Kidney capillary endothelial cell (primary cell): ENCODE measurements at regions not wholly inside any gene's neighbourhood (a gene's known extent, or its start where the extent isn't known, plus 50 kb on each side); places are given as distances from the start of the nearest gene placed in this dataset.
"Not testable (repeated sequence)": the region's sequence is repeated elsewhere in the genome, so short reads cannot be mapped to it uniquely, and the experiment has no call there.

ENCODE experiments used
- DNase-seq: peaks from one replicate; pipeline ENCODE4 v3.0.0-alpha.2; 2018; ENCODE audit warnings: low spot score

DNA sequence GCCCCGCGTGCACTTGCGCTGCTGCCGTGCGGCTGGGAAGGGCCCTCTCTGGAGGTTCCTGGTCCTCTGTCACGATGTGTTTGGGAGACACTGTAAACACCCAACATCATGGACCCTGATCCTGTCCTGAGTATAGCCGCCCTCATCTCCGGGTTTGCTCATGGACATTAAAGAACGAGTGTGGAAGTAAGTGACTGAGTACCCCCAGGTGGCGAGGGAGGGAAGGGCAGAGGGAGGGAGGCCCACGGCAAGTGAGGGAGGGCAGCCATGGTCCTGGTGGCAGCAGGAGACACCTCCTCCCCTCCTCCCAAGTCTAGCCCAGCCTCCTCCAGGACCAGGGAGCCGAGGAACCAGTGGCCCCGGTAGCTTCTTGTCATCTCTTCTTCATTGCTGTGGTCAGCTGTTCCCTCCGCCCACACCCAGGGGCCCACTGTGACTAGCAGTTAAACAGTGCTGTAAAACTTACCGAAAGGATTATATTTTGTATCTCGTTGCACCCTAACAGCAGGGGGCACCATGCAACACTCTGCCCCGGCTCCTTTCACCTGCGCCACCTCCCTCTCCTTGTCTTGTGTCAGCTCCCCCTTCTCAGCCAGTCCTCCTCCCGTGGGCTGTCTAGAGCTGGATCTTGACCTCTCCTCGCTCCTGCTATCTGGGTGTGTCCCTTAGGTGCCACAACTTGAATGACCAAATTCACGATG is 566.5 kb upstream of the B3GAT1 start:
- DNase-seq, result no peak

GRCh38 chr11:134976551-134976950 is 564.5 kb upstream of the B3GAT1 start:
- DNase-seq, result no peak

DNA sequence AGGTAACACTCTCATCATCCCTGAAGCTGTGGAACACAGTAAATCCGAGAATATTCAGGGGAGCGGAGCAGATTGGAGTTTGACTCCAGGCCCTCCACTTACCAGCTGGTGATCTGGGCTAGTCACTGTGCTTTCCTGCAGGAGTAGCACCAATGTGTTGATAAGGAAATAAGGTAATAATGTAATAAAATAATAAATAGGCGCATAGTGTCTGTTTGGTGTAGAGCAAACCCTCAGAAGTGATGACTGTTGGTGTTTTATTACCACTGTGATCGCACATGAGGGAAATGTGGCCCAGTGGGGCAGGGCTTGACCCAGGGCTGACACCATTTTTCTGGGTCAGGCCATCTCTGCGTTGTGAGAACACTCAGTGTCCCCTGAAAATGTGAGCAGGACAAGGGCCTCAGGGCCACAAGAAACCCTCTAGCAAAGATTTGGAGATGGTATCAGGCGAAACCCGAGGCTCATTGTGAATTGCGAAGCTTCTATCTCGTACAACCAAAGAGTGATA is 563.9 kb upstream of the B3GAT1 start:
- DNase-seq, result no peak

- no peak for DNase-seq
These were observed 561.8 kb upstream of the B3GAT1 start for GRCh38 chr11:134973801-134974200.

- no peak for DNase-seq
These were observed 559.3 kb upstream of the B3GAT1 start for GRCh38 chr11:134971381-134971780.

DNA sequence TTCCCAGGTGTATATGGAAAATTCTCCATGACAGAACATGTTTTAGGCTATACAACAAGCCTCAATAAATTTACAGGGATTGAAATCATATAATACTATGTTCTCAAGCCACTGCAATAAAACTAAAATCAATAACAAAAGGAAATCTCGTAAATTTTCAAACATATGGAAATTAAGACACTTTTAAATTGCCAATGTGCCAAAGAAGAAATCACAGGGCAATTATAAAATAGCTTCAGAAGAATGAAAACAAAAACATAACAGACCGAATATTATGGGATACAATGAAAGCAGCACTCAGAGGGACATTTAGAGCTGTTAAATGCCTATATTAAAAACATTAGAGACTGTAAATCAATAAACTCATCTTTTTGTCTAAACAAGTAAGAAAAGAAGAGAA is 555.7 kb upstream of the B3GAT1 start:
- DNase-seq, result no peak

GRCh38 chr11:134961386-134961785 is 549.3 kb upstream of the B3GAT1 start:
- DNase-seq, result not testable (repeated sequence)

- DNase-seq, result no peak
These were observed 546.8 kb upstream of the B3GAT1 start for GRCh38 chr11:134958870-134959269.

DNA sequence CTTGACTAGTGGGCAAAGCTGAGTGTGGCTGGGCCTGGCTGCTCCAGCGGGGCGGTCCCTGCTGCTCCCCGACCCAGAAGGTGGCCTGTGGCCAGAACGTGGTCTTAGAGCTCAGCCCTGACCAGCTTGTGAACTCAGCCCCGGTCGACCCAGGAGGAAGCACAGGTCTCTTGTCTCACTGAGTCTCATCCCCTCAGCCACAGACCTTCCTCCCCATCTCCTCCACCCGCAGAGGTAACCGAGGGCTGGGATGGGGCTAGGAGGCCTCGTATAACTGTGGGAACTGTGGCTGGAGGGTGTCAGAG is 546.2 kb upstream of the B3GAT1 start:
- DNase-seq, result no peak

- no peak for DNase-seq
These were observed 545.7 kb upstream of the B3GAT1 start for GRCh38 chr11:134957540-134958335.

GRCh38 chr11:134956450-134957210 is 544.6 kb upstream of the B3GAT1 start:
- DNase-seq, result no peak

DNA sequence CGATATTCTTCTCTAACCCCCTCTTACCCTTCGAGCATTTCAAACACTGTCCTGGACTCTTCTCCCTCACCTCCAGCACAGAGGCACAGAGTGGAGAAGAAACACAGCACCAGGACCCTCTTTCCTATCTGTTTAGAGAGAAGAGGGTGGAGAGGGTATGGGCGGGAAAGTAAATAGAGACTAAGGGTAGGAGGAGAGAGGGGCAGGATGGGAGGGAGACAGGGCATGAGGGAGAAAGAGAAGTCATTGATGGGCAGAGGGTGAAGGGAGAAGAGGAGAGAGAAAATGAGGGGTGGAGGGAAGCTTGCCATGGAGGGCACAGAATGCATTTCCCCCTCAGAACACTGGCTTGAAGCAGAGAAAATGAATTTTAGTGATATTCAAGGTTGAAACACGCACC is 543.9 kb upstream of the B3GAT1 start:
- not testable (repeated sequence) for DNase-seq

DNA sequence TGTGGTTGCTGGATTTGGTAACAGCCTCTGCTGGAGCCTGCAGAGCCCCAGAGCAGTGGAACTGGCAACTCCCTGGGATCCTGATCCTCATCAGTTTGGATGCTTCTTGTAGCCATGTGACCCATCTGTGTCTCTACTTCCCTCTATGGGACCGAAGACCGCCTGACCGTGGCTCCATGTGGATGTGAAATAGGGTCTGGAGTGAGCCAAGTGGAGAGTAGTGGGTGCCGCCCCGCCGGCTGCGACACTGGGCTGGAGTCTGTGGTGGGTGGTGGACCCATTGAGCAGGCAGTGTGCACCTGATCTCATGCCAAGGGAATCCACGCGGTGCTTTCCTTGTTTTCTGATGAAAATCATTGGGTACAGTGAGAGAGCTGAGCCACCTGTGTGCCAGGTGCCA is 543.2 kb upstream of the B3GAT1 start:
- DNase-seq, result no peak

GRCh38 chr11:134954456-134954855 is 542.4 kb upstream of the B3GAT1 start:
- DNase-seq, result not testable (repeated sequence)

DNA sequence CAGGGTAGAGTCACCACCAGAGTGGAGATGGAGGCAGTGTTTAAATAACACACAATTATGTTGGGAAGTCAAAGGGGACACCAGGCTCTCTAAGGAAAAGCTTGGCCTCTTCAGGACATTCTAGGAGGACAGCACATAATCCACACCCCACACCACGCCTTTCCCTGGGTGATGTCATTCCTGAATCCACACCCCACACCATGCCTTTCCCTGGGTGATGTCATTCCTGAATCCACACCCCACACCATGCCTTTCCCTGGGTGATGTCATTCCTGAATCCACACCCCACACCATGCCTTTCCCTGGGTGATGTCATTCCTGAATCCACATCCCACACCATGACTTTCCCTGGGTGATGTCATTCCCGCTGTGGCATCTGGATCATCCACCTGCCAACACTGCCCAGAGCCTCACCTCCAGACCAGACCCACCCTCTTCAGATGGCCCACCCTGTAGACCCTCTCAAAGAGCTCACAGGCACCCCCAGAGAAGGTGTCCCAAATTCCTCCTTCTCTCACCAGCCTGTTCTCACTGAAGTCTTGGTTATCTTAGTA is 541.5 kb upstream of the B3GAT1 start:
- DNase-seq, result not testable (repeated sequence)

DNA sequence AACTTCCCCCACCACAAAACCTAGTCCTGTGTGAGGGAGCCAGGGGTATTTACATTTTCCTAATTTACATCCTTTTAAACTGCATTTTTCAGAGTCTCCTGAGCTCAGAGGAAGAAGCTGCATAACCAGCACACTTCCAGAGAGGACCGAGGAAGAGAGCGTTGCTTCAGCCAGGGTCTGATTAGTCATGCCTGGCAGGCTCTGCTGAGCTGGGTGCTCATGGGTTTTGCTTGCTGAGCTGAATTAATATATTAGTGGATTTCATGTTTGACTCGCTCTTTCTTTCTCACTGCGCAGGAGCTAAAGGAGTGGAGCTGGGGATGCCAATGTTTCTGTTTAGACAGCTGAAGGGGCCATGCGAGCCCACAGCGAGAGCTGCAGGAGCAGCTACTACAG is 539.3 kb upstream of the B3GAT1 start:
- peak; percentile 52 for DNase-seq

- peak; percentile 10 for DNase-seq
These were observed 538.8 kb upstream of the B3GAT1 start for GRCh38 chr11:134950692-134951304.

- DNase-seq, result peak; percentile 98
These were observed 537.4 kb upstream of the B3GAT1 start for GRCh38 chr11:134949121-134950090.

- no peak for DNase-seq
These were observed 535.5 kb upstream of the B3GAT1 start for GRCh38 chr11:134947556-134947955.

DNA sequence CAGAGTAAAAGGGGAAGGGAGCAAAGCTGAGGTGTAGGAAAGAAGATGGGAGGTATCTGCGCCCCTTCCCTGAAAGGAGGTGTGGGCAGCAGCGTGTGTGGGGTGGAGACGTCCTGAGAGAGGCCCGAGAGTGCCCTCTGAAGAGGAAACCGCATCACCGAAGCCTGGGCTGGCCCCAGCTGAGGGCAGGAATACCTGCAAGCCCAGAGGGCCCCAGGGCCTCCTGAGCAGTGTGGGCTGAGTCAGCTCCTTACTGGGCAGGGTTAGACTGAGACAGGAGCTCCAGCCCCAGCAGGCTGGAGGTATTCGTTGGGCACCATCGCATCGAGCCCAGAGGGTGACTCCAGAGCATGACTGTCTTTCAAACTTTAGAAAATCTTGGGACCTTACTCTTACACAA is 534.0 kb upstream of the B3GAT1 start:
- no peak for DNase-seq

GRCh38 chr11:134944986-134945385 is 532.9 kb upstream of the B3GAT1 start:
- DNase-seq, result no peak
